Neural progenitor cell (in vitro differentiated cells): ENCODE measurements at regions not wholly inside any gene's neighbourhood (a gene's known extent, or its start where the extent isn't known, plus 50 kb on each side); places are given as distances from the start of the nearest gene placed in this dataset.
A peak's percentile ranks its signal among the peaks of the same experiment; 100 is the strongest.

ENCODE experiments used
- DNase-seq: peaks from one replicate; pipeline ENCODE4 v3.0.0-alpha.2; 2016; ENCODE audit warnings: low spot score
- H2AFZ ChIP-seq: fragments of 200-600 bp; sonication (generic); replicated peaks from 2 replicates; pipeline ENCODE4 v1.6.1; 2016; ENCODE audit warnings: antibody characterized with exemption
- H3F3A ChIP-seq: fragments of 200-600 bp; sonication (generic); 2 replicates; pipeline ENCODE4 v1.6.1; 2016; ENCODE audit warnings: antibody characterized with exemption, low read depth
- H3K27ac ChIP-seq: fragments of 200-600 bp; sonication (generic); 2 replicates; pipeline ENCODE4 v1.5.1; 2016; ENCODE audit warnings: mild to moderate bottlenecking
- H3K27me3 ChIP-seq: fragments of 200-600 bp; sonication (generic); 2 replicates; pipeline ENCODE4 v1.6.1; 2016; ENCODE audit warnings: mild to moderate bottlenecking, moderate library complexity
- H3K36me3 ChIP-seq: fragments of 200-600 bp; sonication (generic); 2 replicates; pipeline ENCODE4 v1.5.1; 2016
- H3K4me1 ChIP-seq: fragments of 200-600 bp; sonication (generic); 2 replicates; pipeline ENCODE4 v1.6.1; 2016; ENCODE audit warnings: mixed run types
- H3K4me2 ChIP-seq: fragments of 200-600 bp; sonication (generic); 2 replicates; pipeline ENCODE4 v1.6.1; 2016
- H3K4me3 ChIP-seq: fragments of 200-600 bp; sonication (generic); 2 replicates; pipeline ENCODE4 v1.5.1; 2016
- H3K79me2 ChIP-seq: fragments of 200-600 bp; sonication (generic); 2 replicates; pipeline ENCODE4 v1.6.1; 2016; ENCODE audit warnings: low read depth
- H3K9ac ChIP-seq: fragments of 200-600 bp; sonication (generic); 2 replicates; pipeline ENCODE4 v1.6.1; 2016
- H3K9me3 ChIP-seq: fragments of 200-600 bp; sonication (generic); 2 replicates; pipeline ENCODE4 v1.5.1; 2016; ENCODE audit warnings: low read depth
- H4K20me1 ChIP-seq: fragments of 200-600 bp; sonication (generic); 2 replicates; pipeline ENCODE4 v1.6.1; 2016; ENCODE audit warnings: low read depth
- H3K27ac Mint-ChIP-seq: 3 replicates; pipeline ENCODE4 v1.8.0; 2021; ENCODE audit warnings: mixed read lengths
- H3K27me3 Mint-ChIP-seq: 2 replicates; pipeline ENCODE4 v1.8.0; 2022; ENCODE audit warnings: low read depth, mild to moderate bottlenecking, inconsistent platforms, moderate library complexity, mixed read lengths; ENCODE audit not compliant: insufficient read depth
- H3K36me3 Mint-ChIP-seq: 3 replicates; pipeline ENCODE4 v1.8.0; 2021; ENCODE audit warnings: mixed read lengths
- H3K4me1 Mint-ChIP-seq: 3 replicates; pipeline ENCODE4 v1.8.0; 2021; ENCODE audit warnings: mixed read lengths
- H3K4me3 Mint-ChIP-seq: 3 replicates; pipeline ENCODE4 v1.8.0; 2021; ENCODE audit warnings: mild to moderate bottlenecking, moderate library complexity, mixed read lengths
- H3K9me3 Mint-ChIP-seq: 3 replicates; pipeline ENCODE4 v1.8.0; 2020; ENCODE audit warnings: mixed read lengths
- CTCF ChIP-seq: fragments of 200-600 bp; sonication (generic); IDR thresholded peaks from 2 replicates; pipeline ENCODE4 v1.5.1; 2017; ENCODE audit warnings: antibody characterized with exemption, mild to moderate bottlenecking
- EZH2 ChIP-seq: fragments of 200-600 bp; sonication (generic); IDR thresholded peaks from 2 replicates; pipeline ENCODE4 v1.6.1; 2017; ENCODE audit warnings: antibody characterized with exemption, mild to moderate bottlenecking, moderate library complexity
- EZH2phosphoT487 ChIP-seq: fragments of 200-600 bp; sonication (generic); IDR thresholded peaks from 2 replicates; pipeline ENCODE4 v1.6.1; 2017; ENCODE audit warnings: antibody characterized with exemption

- Histone ChIP-seq H3K4me2 (no peak overlapping the region), H3F3A (no peaks in the 10 kb centered on the region), H3K9ac (no peak overlapping the region), H3K9me3 (no peaks in the 10 kb centered on the region), H2AFZ (no peak overlapping the region), H3K79me2 (no peaks in the 10 kb centered on the region), H3K36me3 (no peaks in the 10 kb centered on the region), H3K4me3 (no peak overlapping the region), H3K4me1 (peaks cover 34% of the 10 kb centered on the region), H3K27me3 (no peaks in the 10 kb centered on the region), H3K27ac (no peak overlapping the region), H4K20me1 (no peaks in the 10 kb centered on the region)
- Mint-ChIP-seq H3K27ac (no peak overlapping the region), H3K9me3 (no peaks in the 10 kb centered on the region), H3K4me1 (peaks cover 35% of the 10 kb centered on the region), H3K27me3 (peaks cover 4% of the 10 kb centered on the region), H3K4me3 (no peak overlapping the region), H3K36me3 (no peaks in the 10 kb centered on the region)
- no peak for DNase-seq
- no peak for TF ChIP-seq CTCF
- TF ChIP-seq EZH2phosphoT487: no peak
- no peak for TF ChIP-seq EZH2
These were observed 154.3 kb upstream of the C14orf180 start for GRCh38 chr14:104425171-104425681.

GRCh38 chr14:104425763-104426646, 153.6 kb upstream of the C14orf180 start:
- Histone ChIP-seq H3K79me2 (no peaks in the 10 kb centered on the region), H3K36me3 (no peaks in the 10 kb centered on the region), H3F3A (no peaks in the 10 kb centered on the region), H3K4me2 (no peak overlapping the region), H2AFZ (no peak overlapping the region), H4K20me1 (no peaks in the 10 kb centered on the region), H3K4me1 (peaks cover 31% of the 10 kb centered on the region), H3K9ac (no peak overlapping the region), H3K9me3 (no peaks in the 10 kb centered on the region), H3K4me3 (no peak overlapping the region), H3K27ac (no peak overlapping the region), H3K27me3 (no peaks in the 10 kb centered on the region)
- TF ChIP-seq CTCF (no peak), EZH2phosphoT487 (no peak), EZH2 (no peak)
- no peaks in the 10 kb centered on the region for H3K36me3 Mint-ChIP-seq
- DNase-seq: no peak
- H3K4me1 Mint-ChIP-seq: peaks cover 32% of the 10 kb centered on the region
- no peak overlapping the region for H3K4me3 Mint-ChIP-seq
- peak overlapping the region; percentile 85 for H3K27ac Mint-ChIP-seq
- peaks cover 8% of the 10 kb centered on the region for H3K27me3 Mint-ChIP-seq
- no peaks in the 10 kb centered on the region for H3K9me3 Mint-ChIP-seq

GRCh38 chr14:104427131-104427851, 152.3 kb upstream of the C14orf180 start:
- Mint-ChIP-seq H3K9me3 (no peaks in the 10 kb centered on the region), H3K27me3 (peaks cover 6% of the 10 kb centered on the region), H3K27ac (no peak overlapping the region), H3K36me3 (no peaks in the 10 kb centered on the region), H3K4me1 (peaks cover 27% of the 10 kb centered on the region), H3K4me3 (no peak overlapping the region)
- Histone ChIP-seq H3K9me3 (no peaks in the 10 kb centered on the region), H3K27ac (no peak overlapping the region), H3K9ac (no peak overlapping the region), H2AFZ (no peak overlapping the region), H3K4me2 (no peak overlapping the region), H3K4me3 (no peak overlapping the region), H3K36me3 (no peaks in the 10 kb centered on the region), H3K4me1 (peaks cover 23% of the 10 kb centered on the region), H3F3A (no peaks in the 10 kb centered on the region), H3K79me2 (no peaks in the 10 kb centered on the region), H4K20me1 (no peaks in the 10 kb centered on the region), H3K27me3 (no peaks in the 10 kb centered on the region)
- no peak for DNase-seq
- TF ChIP-seq EZH2 (no peak), CTCF (no peak), EZH2phosphoT487 (no peak)
